Activated CD4-positive, alpha-beta T cell treated with anti-CD3 and anti-CD28 coated beads for 36 hours (primary cell): ENCODE measurements at regions not wholly inside any gene's neighbourhood (a gene's known extent, or its start where the extent isn't known, plus 50 kb on each side); places are given as distances from the start of the nearest gene placed in this dataset.

Source experiments
- ATAC-seq: fragments of 200-7000 bp; cut with Tn5 transposase; one replicate; pipeline ENCODE4 v1.10.0; 2021; ENCODE audit warnings: mild to moderate bottlenecking, moderate library complexity
- CTCF ChIA-PET: fragments of 350-600 bp; sonication (Branson Sonifier 250); formaldehyde crosslinking; loops from one replicate; lab custom pipeline; 2021; ENCODE audit warnings: antibody characterized with exemption; lab: Charles Lee
- POLR2A ChIA-PET: fragments of 350-600 bp; sonication (Branson Sonifier 250); formaldehyde crosslinking; loops from one replicate; lab custom pipeline; 2021; ENCODE audit warnings: antibody characterized with exemption, inconsistent platforms; lab: Charles Lee
- DNase-seq: peaks from one replicate; pipeline ENCODE4 v3.0.0-alpha.2; 2020
- H3K27ac Mint-ChIP-seq: one replicate; pipeline ENCODE4 v1.8.0; 2021; ENCODE audit warnings: mixed read lengths
- H3K27me3 Mint-ChIP-seq: one replicate; pipeline ENCODE4 v1.8.0; 2021; ENCODE audit warnings: mixed read lengths
- H3K36me3 Mint-ChIP-seq: one replicate; pipeline ENCODE4 v1.8.0; 2021; ENCODE audit warnings: low read depth, mixed read lengths
- H3K4me1 Mint-ChIP-seq: one replicate; pipeline ENCODE4 v1.8.0; 2021; ENCODE audit warnings: mixed read lengths
- H3K4me3 Mint-ChIP-seq: one replicate; pipeline ENCODE4 v1.8.0; 2021; ENCODE audit warnings: mild to moderate bottlenecking, moderate library complexity, mixed read lengths
- H3K9me3 Mint-ChIP-seq: one replicate; pipeline ENCODE4 v1.8.0; 2021; ENCODE audit warnings: low read depth, mixed read lengths
- intact Hi-C, 2 experiments: fragments of 100-400 bp; cut with DNase I in 1 of 2; cut with micrococcal nuclease in 1 of 2; formaldehyde crosslinking; loops; one replicate each; pipeline versions ENCODE4 v1.14.2 to v1.15.1; 2022 to 2024; cut with DNase I, micrococcal nuclease

DNA sequence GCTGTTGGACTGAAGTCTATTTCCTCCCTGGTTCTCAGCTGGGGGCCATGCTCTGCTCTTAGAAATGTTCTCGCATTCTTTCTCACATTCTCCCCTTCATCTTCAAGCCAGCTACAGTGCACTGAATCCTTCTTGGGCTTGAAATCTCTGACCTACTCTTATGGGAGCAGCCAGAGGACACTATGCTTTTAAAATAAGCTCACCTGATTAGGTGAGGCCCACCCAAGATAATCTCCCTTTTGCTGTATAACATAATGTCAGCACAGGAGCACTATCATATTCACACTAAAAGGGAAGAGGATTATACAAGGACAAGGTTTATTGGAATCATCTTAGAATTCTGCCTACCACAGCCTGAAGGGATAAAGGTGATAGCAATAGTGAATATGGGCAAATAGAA, 146.3 kb downstream of the ZNF674 start:
- intact Hi-C loops = no loop called here
- no peak overlapping the region for H3K4me3 Mint-ChIP-seq
- ATAC-seq = no peak
- no peaks in the 10 kb centered on the region for H3K36me3 Mint-ChIP-seq
- no peaks in the 10 kb centered on the region for H3K4me1 Mint-ChIP-seq
- POLR2A ChIA-PET = no interaction called here
- CTCF ChIA-PET = interaction anchor here (0.7 kb wide), 1 partner anchor 23 kb away, joined by 3 read pairs; no protein-coding TSS in a partner anchor
- DNase-seq = no peak
- H3K27me3 Mint-ChIP-seq = no peaks in the 10 kb centered on the region
- H3K27ac Mint-ChIP-seq = no peak overlapping the region
- H3K9me3 Mint-ChIP-seq = no peaks in the 10 kb centered on the region

DNA sequence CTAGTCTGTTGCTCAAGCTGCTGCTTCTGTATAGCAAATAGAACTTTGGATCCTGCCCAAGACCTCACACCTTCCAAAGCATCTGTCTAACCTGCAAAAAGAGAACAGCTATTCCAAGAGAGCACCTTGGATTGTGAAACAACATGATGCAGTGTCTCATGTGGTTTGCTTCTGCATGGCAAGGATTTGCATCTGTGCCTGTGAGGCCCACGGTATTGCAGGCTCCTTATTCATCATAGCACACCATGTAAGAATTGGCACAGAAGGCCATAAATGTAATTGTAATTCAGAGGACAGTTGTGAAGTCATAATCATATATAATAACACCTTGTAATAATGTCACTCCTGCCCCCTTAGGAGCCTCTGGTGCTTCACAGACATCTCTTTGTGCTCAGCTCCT, 147.1 kb downstream of the ZNF674 start:
- CTCF ChIA-PET = interaction anchor here (0.7 to 1.0 kb wide), 2 partner anchors 10 to 22 kb away, joined by 3 read pairs; no protein-coding TSS in a partner anchor
- no peaks in the 10 kb centered on the region for H3K27me3 Mint-ChIP-seq
- H3K9me3 Mint-ChIP-seq = no peaks in the 10 kb centered on the region
- H3K4me1 Mint-ChIP-seq = no peaks in the 10 kb centered on the region
- H3K36me3 Mint-ChIP-seq = no peaks in the 10 kb centered on the region
- intact Hi-C loops = no loop called here
- no peak overlapping the region for H3K27ac Mint-ChIP-seq
- POLR2A ChIA-PET = no interaction called here
- H3K4me3 Mint-ChIP-seq = no peak overlapping the region
- ATAC-seq (no peak), DNase-seq (no peak)

DNA sequence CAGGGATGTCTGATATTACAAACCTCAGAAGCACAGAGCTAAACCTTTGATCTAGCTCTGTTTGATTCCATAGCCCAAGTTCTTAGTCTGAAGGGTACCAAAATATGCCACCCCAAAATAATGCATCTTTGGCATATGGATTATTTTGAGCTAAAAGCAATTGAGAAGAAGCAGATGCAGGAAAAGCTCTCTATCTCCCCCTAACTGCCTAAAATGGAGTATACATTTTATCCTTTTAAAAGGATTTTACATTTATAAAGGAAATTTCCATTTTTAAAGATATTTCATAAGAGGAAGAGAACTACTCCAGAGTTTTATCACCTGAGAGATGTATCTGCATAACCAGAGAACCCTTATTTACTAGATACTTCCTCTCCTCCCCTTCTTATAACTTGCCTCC, 158.7 kb downstream of the ZNF674 start:
- Mint-ChIP-seq H3K27ac (no peak overlapping the region), H3K36me3 (no peaks in the 10 kb centered on the region), H3K9me3 (no peaks in the 10 kb centered on the region), H3K27me3 (no peaks in the 10 kb centered on the region), H3K4me3 (no peak overlapping the region), H3K4me1 (no peaks in the 10 kb centered on the region)
- CTCF ChIA-PET = interaction anchor here (0.5 to 1.0 kb wide), 7 partner anchors 11 to 1731 kb away, joined by 3 to 6 read pairs (median 3); no protein-coding TSS in a partner anchor
- POLR2A ChIA-PET = no interaction called here
- no peak for ATAC-seq
- intact Hi-C loops = loop anchor here in 1 of 2 experiments (10.0 kb wide), 1 partner anchor 408 kb away; no protein-coding TSS in a partner anchor
- DNase-seq = no peak

DNA sequence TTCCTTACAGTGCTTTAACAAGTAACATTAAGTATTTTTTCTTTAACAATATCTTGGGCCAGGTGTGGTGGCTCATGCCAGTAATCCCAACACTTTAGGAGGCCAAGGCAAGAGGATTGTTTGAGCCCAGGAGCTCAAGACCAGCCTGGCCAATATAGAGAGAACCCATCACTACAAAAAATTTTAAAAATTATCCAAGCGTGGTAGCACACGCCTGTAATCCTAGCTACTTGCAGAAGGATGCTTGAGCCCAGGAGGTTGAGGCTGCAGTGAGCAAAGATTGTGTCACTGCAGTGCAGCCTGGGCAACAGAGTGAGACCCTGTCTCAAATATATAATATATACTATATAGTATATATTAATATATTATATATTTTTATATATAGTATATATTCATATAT, 162.2 kb downstream of the ZNF674 start:
- CTCF ChIA-PET = interaction anchor here (1.5 to 2.5 kb wide), 2 partner anchors 20 to 26 kb away, joined by 4 to 10 read pairs; no protein-coding TSS in a partner anchor
- H3K4me1 Mint-ChIP-seq = no peaks in the 10 kb centered on the region
- ATAC-seq (peak; percentile 30), DNase-seq (no peak)
- H3K36me3 Mint-ChIP-seq = no peaks in the 10 kb centered on the region
- POLR2A ChIA-PET = no interaction called here
- H3K27ac Mint-ChIP-seq = no peak overlapping the region
- H3K9me3 Mint-ChIP-seq = no peaks in the 10 kb centered on the region
- H3K4me3 Mint-ChIP-seq = no peak overlapping the region
- intact Hi-C loops = loop anchor here (2.0 to 10.0 kb wide), 2 partner anchors 412 to 414 kb away; no protein-coding TSS in a partner anchor
- H3K27me3 Mint-ChIP-seq = no peaks in the 10 kb centered on the region

DNA sequence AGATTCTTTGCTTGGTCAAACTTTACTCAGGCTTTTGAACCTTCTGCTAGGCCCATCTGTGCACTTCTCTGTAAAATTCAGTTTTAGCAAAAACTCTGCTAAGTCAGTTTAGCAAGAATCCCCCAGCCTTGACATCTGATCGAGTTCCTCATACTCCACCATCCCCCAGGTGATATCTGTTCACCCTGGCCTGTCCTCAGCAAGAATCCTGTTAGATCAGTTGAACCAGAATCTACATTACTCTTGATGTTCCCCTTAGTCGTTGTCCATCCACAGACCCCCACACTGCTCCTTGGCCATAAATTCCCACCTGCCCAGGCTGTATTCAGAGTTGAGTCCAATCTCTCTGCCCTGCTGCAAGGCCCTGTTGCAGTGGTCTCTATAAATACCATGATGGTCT, 162.6 kb downstream of the ZNF674 start:
- CTCF ChIA-PET = interaction anchor here (0.7 to 2.5 kb wide), 3 partner anchors 19 to 501 kb away, joined by 3 to 10 read pairs (median 4); no protein-coding TSS in a partner anchor
- no peaks in the 10 kb centered on the region for H3K9me3 Mint-ChIP-seq
- H3K27me3 Mint-ChIP-seq = no peaks in the 10 kb centered on the region
- intact Hi-C loops = loop anchor here (2.0 to 10.0 kb wide), 2 partner anchors 412 to 414 kb away; no protein-coding TSS in a partner anchor
- DNase-seq = no peak
- peak; percentile 19 for ATAC-seq
- no peak overlapping the region for H3K27ac Mint-ChIP-seq
- H3K36me3 Mint-ChIP-seq = no peaks in the 10 kb centered on the region
- H3K4me1 Mint-ChIP-seq = no peaks in the 10 kb centered on the region
- POLR2A ChIA-PET = no interaction called here
- no peak overlapping the region for H3K4me3 Mint-ChIP-seq

DNA sequence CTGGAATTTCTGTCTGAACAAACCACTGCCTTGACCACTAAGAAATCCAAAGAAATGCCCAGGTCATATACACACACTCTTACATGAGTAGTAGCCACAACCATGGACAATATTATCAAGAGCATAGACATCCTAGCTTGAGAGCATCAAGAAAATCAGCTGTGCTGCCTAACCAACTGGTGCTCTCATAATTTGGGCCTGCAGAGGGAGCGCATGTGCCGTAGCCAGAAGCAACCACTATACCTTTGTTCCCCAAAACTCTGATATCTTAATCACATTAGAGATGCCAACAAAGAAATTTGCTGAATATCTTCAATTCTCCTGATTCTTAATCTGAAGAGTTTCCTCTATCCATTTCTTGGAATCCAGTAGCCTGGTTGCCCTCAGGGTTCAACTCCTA, 163.6 kb downstream of the ZNF674 start:
- H3K27ac Mint-ChIP-seq = no peak overlapping the region
- H3K4me1 Mint-ChIP-seq = no peaks in the 10 kb centered on the region
- H3K9me3 Mint-ChIP-seq = no peaks in the 10 kb centered on the region
- CTCF ChIA-PET = interaction anchor here (1.5 to 2.5 kb wide), 2 partner anchors 18 to 27 kb away, joined by 4 to 10 read pairs; no protein-coding TSS in a partner anchor
- no peak overlapping the region for H3K4me3 Mint-ChIP-seq
- no peaks in the 10 kb centered on the region for H3K36me3 Mint-ChIP-seq
- peak; percentile 61 for ATAC-seq
- DNase-seq = peak; percentile 56
- POLR2A ChIA-PET = no interaction called here
- no peaks in the 10 kb centered on the region for H3K27me3 Mint-ChIP-seq
- intact Hi-C loops = loop anchor here (1.0 to 10.0 kb wide), 3 partner anchors 28 to 415 kb away; no protein-coding TSS in a partner anchor

DNA sequence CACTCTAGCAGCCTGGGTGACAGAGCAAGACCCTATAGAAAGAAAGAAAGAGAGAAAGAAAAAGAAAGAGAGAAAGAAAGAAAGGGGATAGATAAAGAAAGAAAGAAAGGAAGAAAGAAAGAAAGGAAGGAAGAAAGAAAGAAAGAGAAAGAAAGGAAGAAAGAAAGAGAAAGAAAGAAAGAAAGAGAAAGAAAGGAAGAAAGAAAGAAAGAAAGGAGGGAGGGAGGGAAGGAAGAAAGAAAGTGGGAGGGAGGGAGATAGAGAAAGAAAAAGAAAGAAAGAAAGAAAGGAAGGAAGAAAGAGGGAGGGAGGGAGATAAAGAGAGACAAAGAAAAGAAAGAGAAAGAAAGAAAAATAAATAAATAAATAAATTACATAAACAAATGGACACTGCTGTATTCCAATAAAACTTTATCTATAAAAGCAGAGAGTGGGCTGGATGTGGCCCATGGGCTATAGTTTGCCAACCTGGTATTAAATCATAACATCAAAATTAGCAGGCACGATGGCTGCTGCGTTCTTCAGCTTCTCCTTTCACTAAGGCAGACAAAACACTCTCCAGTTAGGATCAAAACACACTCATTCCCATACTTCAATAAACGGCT, 165.0 kb downstream of the ZNF674 start:
- DNase-seq = no peak
- peaks cover 10% of the 10 kb centered on the region for H3K4me1 Mint-ChIP-seq
- H3K4me3 Mint-ChIP-seq = no peak overlapping the region
- H3K27ac Mint-ChIP-seq = no peak overlapping the region
- no peaks in the 10 kb centered on the region for H3K9me3 Mint-ChIP-seq
- POLR2A ChIA-PET = no interaction called here
- ATAC-seq = no peak
- intact Hi-C loops = loop anchor here in 1 of 2 experiments (10.0 kb wide), 1 partner anchor 415 kb away; no protein-coding TSS in a partner anchor
- no peaks in the 10 kb centered on the region for H3K27me3 Mint-ChIP-seq
- CTCF ChIA-PET = interaction anchor here (0.7 to 0.8 kb wide), 2 partner anchors 58 to 702 kb away, joined by 3 read pairs; no protein-coding TSS in a partner anchor
- no peaks in the 10 kb centered on the region for H3K36me3 Mint-ChIP-seq

DNA sequence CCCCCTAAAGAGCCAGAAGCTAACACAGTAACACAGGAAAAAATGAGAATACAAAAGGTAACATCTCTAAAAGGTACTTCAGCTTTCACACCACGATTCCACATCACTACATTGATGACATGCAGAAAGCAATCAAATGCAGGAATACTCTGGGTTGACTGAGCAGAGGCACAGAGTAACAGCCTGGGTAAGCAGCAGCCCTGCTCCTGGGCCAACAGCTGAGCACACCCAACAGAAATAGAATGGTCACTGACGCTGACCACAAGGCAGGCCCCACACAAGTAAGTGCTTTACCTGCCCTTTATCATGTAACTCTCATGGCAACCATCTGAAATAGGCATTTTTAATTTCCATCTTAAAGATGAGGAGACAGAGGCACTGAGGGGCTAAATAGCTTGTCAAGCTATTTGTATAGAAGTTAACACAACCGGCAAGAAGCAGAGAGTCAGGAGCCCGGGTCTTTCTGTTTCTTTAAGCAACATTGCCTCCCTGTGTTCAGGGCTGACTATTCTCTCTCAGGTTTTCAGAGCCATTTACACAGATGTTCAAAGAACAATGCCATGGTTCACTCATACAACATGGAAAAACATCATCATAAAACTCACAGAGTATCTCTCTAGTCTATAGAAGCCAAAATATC, 168.9 kb downstream of the ZNF674 start:
- no peaks in the 10 kb centered on the region for H3K27me3 Mint-ChIP-seq
- POLR2A ChIA-PET = interaction anchor here (0.6 kb wide), 1 partner anchor 760 kb away, joined by 5 read pairs; no protein-coding TSS in a partner anchor
- ATAC-seq = peak; percentile 97
- H3K4me3 Mint-ChIP-seq = no peak overlapping the region
- intact Hi-C loops = loop anchor here (1.0 to 10.0 kb wide), 8 partner anchors 56 to 1054 kb away; no protein-coding TSS in a partner anchor
- CTCF ChIA-PET = interaction anchor here (0.6 to 2.0 kb wide), 15 partner anchors 9 to 1054 kb away, joined by 3 to 7 read pairs (median 3); no protein-coding TSS in a partner anchor
- DNase-seq = peak; percentile 52
- H3K36me3 Mint-ChIP-seq = no peaks in the 10 kb centered on the region
- H3K9me3 Mint-ChIP-seq = no peaks in the 10 kb centered on the region
- H3K4me1 Mint-ChIP-seq = peaks cover 18% of the 10 kb centered on the region
- H3K27ac Mint-ChIP-seq = no peak overlapping the region

DNA sequence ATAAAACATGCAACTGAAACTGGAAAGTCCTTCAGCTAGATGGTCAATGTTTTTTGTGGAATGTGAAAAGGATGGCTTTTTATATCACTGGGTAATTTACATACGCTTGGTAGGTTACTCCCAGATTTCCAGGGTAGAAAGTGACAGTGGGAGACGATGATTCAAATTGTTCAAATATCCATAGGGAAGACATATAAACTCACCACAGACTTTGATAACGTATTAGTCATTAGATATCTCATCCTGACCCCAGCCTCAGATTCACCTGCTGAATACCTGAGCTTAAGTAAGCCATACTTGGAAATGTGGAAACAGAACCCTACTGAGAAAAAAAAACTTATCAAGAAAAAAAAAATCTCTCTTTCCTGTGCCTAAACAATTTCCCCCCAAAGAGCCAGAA, 169.4 kb downstream of the ZNF674 start:
- ChIA-PET POLR2A (interaction anchor here (0.6 kb wide), 1 partner anchor 760 kb away, joined by 5 read pairs; no protein-coding TSS in a partner anchor), CTCF (interaction anchor here (0.6 to 2.0 kb wide), 13 partner anchors 8 to 1054 kb away, joined by 3 to 7 read pairs (median 3); no protein-coding TSS in a partner anchor)
- H3K36me3 Mint-ChIP-seq = no peaks in the 10 kb centered on the region
- intact Hi-C loops = loop anchor here (1.0 to 10.0 kb wide), 8 partner anchors 55 to 1054 kb away; no protein-coding TSS in a partner anchor
- no peaks in the 10 kb centered on the region for H3K27me3 Mint-ChIP-seq
- DNase-seq (no peak), ATAC-seq (no peak)
- no peak overlapping the region for H3K27ac Mint-ChIP-seq
- no peaks in the 10 kb centered on the region for H3K9me3 Mint-ChIP-seq
- peaks cover 18% of the 10 kb centered on the region for H3K4me1 Mint-ChIP-seq
- H3K4me3 Mint-ChIP-seq = no peak overlapping the region

DNA sequence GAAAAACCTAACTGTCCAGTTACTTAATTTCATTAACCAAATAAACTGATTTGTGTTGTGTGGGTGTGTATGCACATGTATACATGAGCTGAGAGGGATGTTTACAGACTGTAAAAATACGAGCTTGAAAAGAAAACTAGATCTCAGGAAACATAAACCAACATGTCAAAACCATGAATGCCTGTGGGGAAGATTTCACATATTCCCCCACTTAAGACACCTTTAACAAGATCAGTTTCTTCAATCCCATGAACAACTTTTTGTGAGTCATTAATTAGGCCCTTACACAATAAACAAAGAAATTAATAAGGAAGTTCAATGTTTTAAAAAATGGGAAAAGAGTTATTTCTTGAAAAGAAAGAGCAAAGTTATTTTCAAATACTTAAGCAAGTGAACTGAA, 170.8 kb downstream of the ZNF674 start:
- H3K9me3 Mint-ChIP-seq = no peaks in the 10 kb centered on the region
- no peak for DNase-seq
- H3K4me1 Mint-ChIP-seq = peaks cover 18% of the 10 kb centered on the region
- CTCF ChIA-PET = interaction anchor here (0.6 kb wide), 1 partner anchor 173 kb away, joined by 3 read pairs; no protein-coding TSS in a partner anchor
- H3K27ac Mint-ChIP-seq = no peak overlapping the region
- H3K4me3 Mint-ChIP-seq = no peak overlapping the region
- no peaks in the 10 kb centered on the region for H3K27me3 Mint-ChIP-seq
- intact Hi-C loops = loop anchor here (5.0 to 10.0 kb wide), 3 partner anchors 52 to 570 kb away; no protein-coding TSS in a partner anchor
- ATAC-seq = no peak
- POLR2A ChIA-PET = no interaction called here
- H3K36me3 Mint-ChIP-seq = no peaks in the 10 kb centered on the region

DNA sequence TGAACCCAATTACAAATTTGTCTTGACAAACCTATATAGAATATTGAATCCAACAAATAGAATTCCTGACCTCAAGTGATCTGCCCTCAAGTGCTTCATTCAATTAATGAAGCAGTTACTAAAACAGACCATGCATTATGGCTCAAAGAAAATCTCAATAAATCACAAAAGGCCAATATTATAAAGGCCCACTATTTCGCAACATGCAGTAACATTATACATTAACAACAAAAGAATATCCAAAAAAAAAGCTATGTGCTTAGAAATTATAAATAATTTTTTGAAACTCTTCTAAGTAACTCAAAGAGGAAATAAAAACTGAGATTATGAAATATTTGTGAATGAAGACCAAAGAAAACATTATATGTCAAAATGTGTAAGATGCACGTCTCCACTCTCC, 177.7 kb downstream of the ZNF674 start:
- H3K4me1 Mint-ChIP-seq = no peaks in the 10 kb centered on the region
- ATAC-seq = no peak
- ChIA-PET POLR2A (no interaction called here), CTCF (interaction anchor here (2.2 kb wide), 1 partner anchor 9 kb away, joined by 7 read pairs; no protein-coding TSS in a partner anchor)
- no peak for DNase-seq
- no peak overlapping the region for H3K27ac Mint-ChIP-seq
- no peaks in the 10 kb centered on the region for H3K36me3 Mint-ChIP-seq
- intact Hi-C loops = no loop called here
- H3K9me3 Mint-ChIP-seq = no peaks in the 10 kb centered on the region
- no peak overlapping the region for H3K4me3 Mint-ChIP-seq
- no peaks in the 10 kb centered on the region for H3K27me3 Mint-ChIP-seq
